ENCODE measurements at regions not wholly inside any gene's neighbourhood (a gene's known extent, or its start where the extent isn't known, plus 50 kb on each side); places are given as distances from the start of the nearest gene placed in this dataset.

DNA sequence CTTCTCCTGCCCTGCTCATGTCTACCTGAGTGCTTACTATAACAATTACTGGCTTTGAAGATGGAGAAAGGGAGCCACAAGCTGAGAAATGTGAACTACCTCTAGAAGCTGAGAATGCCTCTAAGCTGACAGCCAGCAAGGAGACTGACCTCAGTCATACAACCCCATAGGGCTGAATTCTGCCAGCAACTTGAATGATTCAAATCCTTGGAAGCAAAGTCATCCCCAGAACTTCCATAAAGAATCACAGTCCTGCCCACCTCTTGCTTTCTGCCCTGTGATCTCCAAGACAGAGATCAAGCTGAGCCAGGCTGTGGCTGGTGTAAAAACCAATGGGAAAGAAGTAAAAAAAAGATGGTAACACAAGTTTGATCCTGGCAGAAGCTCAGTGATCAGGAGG, 288.2 kb upstream of the SPHKAP start:
- H3K4me3 ChIP-seq (ENCODE audit: low read depth, low read length), result no peak overlapping the region
- no peaks in the 10 kb centered on the region for H3K27me3 ChIP-seq (ENCODE audit: control insufficient read depth, insufficient read depth, low read length)
- TF ChIP-seq, protein P1, sequence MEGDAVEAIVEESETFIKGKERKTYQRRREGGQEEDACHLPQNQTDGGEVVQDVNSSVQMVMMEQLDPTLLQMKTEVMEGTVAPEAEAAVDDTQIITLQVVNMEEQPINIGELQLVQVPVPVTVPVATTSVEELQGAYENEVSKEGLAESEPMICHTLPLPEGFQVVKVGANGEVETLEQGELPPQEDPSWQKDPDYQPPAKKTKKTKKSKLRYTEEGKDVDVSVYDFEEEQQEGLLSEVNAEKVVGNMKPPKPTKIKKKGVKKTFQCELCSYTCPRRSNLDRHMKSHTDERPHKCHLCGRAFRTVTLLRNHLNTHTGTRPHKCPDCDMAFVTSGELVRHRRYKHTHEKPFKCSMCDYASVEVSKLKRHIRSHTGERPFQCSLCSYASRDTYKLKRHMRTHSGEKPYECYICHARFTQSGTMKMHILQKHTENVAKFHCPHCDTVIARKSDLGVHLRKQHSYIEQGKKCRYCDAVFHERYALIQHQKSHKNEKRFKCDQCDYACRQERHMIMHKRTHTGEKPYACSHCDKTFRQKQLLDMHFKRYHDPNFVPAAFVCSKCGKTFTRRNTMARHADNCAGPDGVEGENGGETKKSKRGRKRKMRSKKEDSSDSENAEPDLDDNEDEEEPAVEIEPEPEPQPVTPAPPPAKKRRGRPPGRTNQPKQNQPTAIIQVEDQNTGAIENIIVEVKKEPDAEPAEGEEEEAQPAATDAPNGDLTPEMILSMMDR (IDR thresholded peaks at IDR 0.05; ENCODE audit: low read depth, low read length), result no peak
- no peak overlapping the region for H3K27ac ChIP-seq (ENCODE audit: low read depth, low read length)
- CTCF ChIA-PET, result no interaction called here
- no peaks in the 10 kb centered on the region for H3K9me3 ChIP-seq (ENCODE audit: control insufficient read depth, insufficient read depth, low read length)
- POLR2A ChIA-PET, result no interaction called here
- DNase-seq (ENCODE audit: low read depth, low spot score), result no peak

DNA sequence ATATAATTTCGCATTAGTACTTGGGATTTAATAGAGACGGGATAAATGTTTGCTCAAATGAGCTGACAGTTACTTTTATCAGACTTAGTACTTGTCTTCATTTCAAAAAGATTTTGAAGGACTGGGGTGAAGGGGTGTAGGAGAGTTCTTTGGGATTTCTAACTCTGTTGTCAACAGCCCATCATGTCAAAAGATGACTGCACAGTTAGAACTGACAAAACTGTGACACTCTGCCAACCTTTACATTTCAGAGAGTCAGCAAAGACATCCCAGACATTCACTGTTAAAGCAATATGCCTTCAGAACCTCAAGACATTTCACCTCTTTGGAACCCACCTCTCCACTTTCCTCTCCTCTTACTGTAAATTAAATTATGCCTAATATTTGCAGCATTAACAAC, 285.4 kb upstream of the SPHKAP start:
- DNase-seq (ENCODE audit: low read depth, low spot score), result no peak
- POLR2A ChIA-PET, result no interaction called here
- Histone ChIP-seq H3K9me3 (ENCODE audit: control insufficient read depth, insufficient read depth, low read length) (no peaks in the 10 kb centered on the region; the same call in 1 of the 2 replicates), H3K4me3 (ENCODE audit: low read depth, low read length) (no peak overlapping the region), H3K27ac (ENCODE audit: low read depth, low read length) (no peak overlapping the region), H3K27me3 (ENCODE audit: control insufficient read depth, insufficient read depth, low read length) (no peaks in the 10 kb centered on the region)
- TF ChIP-seq, protein P1 (IDR thresholded peaks at IDR 0.05; ENCODE audit: low read depth, low read length), result no peak
- CTCF ChIA-PET, result no interaction called here

DNA sequence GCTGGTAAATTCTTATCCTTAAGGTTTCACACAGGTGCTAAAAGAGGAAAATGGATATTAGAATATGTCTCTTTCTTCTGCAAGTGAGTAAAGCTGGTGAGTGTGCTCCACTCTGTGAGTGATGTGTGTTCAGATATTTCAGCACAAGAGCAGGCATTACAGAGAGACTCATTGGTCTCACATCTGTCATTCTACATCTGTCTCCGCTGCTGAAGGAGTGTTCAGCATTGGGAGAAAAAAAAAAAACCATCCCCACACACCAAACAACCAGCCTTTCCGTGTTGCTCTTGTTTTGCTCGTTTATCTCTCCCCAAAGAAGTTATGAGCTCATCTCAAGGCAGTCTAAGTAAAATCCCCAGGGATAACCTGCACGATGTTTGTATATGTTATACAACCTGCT, 283.9 kb upstream of the SPHKAP start:
- TF ChIP-seq, protein P1 (IDR thresholded peaks at IDR 0.05; ENCODE audit: low read depth, low read length), result no peak
- CTCF ChIA-PET, result no interaction called here

GRCh38 chr2:228458364-228458763, 276.9 kb upstream of the SPHKAP start:
- TF ChIP-seq, protein P1 (IDR thresholded peaks at IDR 0.05; ENCODE audit: low read depth, low read length), result no peak
- Histone ChIP-seq H3K4me3 (ENCODE audit: low read depth, low read length) (no peak overlapping the region), H3K9me3 (ENCODE audit: control insufficient read depth, insufficient read depth, low read length) (peaks cover 14% of the 10 kb centered on the region), H3K27me3 (ENCODE audit: control insufficient read depth, insufficient read depth, low read length) (no peaks in the 10 kb centered on the region), H3K27ac (ENCODE audit: low read depth, low read length) (no peak overlapping the region)
- no peak for DNase-seq (ENCODE audit: low read depth, low spot score)
- ChIA-PET CTCF (interaction anchor here (0.6 kb wide), 1 partner anchor 91 kb away, joined by 3 read pairs; no protein-coding TSS in a partner anchor), POLR2A (no interaction called here)

More for the DNA sequence above, 283.9 kb upstream of the SPHKAP start:
- peaks cover 5% of the 10 kb centered on the region; the same call in 1 of the 2 replicates for H3K9me3 ChIP-seq (ENCODE audit: control insufficient read depth, insufficient read depth, low read length)
- H3K27me3 ChIP-seq (ENCODE audit: control insufficient read depth, insufficient read depth, low read length), result no peaks in the 10 kb centered on the region
- H3K27ac ChIP-seq (ENCODE audit: low read depth, low read length), result no peak overlapping the region
- no peak overlapping the region for H3K4me3 ChIP-seq (ENCODE audit: low read depth, low read length)
- DNase-seq (ENCODE audit: low read depth, low spot score), result no peak
- POLR2A ChIA-PET, result no interaction called here

DNA sequence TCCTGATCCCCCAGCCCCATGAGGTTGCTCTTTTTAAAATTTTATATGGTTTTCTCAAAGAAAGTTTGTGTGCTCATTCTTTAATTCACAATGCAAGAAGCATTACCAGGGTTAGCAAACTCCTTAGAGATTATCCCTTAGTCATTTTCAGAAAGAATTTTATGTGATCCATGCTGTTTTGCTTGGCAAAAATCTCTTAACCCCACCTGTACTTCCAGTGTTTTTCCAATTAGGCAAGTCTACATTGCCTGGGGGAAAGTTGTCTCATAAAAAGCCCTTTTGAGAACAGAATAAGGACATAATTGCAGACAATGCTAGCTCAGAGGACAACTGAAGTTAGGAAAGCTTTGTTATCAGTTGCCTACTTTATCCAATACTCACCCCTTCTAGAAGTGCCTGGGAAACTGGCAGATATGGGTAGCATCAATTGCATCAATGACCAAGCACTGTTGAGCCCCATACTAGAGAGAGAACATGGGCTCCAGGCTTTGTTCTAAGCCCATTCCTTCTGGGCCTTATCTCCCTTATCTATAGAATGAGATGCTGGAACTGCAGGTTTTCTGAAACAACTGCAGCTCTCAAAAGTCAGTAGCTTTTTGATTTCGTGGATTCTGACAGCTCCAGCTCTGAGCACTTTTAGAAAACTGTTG, 265.9 kb upstream of the SPHKAP start:
- ChIA-PET CTCF (no interaction called here), POLR2A (no interaction called here)
- H3K4me3 ChIP-seq (ENCODE audit: low read depth, low read length), result no peak overlapping the region
- no peak overlapping the region for H3K27ac ChIP-seq (ENCODE audit: low read depth, low read length)
- H3K9me3 ChIP-seq (ENCODE audit: control insufficient read depth, insufficient read depth, low read length), result no peaks in the 10 kb centered on the region; the same call in 1 of the 2 replicates
- TF ChIP-seq, protein P1 (IDR thresholded peaks at IDR 0.05; ENCODE audit: low read depth, low read length), result no peak
- no peaks in the 10 kb centered on the region for H3K27me3 ChIP-seq (ENCODE audit: control insufficient read depth, insufficient read depth, low read length)
- no peak for DNase-seq (ENCODE audit: low read depth, low spot score)

Measured in AG04450 (cell line).